Thyroid gland (tissue), 4 donors: ENCODE measurements at regions not wholly inside any gene's neighbourhood (a gene's known extent, or its start where the extent isn't known, plus 50 kb on each side); places are given as distances from the start of the nearest gene placed in this dataset.

Source experiments
- POLR2A ChIP-seq, 2 donors: fragments of 450-650 bp; IDR thresholded peaks; one replicate each; pipeline ENCODE4 v1.6.1; 2017; ENCODE audit warnings: antibody characterized with exemption in 2 of 2, mild to moderate bottlenecking in 2 of 2, moderate library complexity in 1 of 2
- TF ChIP-seq, protein P1 (sequence below), 6 experiments: fragments of 200-600 bp in 3 of 6; fragments of 450-650 bp in 3 of 6; sonication (generic) in 3 of 6; IDR thresholded peaks; one replicate each; pipeline ENCODE4 v1.5.1; 2016 to 2019; ENCODE audit warnings: antibody characterized with exemption in 6 of 6, mild to moderate bottlenecking in 2 of 6, inconsistent platforms in 1 of 6, moderate library complexity in 1 of 6

- TF ChIP-seq, protein P1, sequence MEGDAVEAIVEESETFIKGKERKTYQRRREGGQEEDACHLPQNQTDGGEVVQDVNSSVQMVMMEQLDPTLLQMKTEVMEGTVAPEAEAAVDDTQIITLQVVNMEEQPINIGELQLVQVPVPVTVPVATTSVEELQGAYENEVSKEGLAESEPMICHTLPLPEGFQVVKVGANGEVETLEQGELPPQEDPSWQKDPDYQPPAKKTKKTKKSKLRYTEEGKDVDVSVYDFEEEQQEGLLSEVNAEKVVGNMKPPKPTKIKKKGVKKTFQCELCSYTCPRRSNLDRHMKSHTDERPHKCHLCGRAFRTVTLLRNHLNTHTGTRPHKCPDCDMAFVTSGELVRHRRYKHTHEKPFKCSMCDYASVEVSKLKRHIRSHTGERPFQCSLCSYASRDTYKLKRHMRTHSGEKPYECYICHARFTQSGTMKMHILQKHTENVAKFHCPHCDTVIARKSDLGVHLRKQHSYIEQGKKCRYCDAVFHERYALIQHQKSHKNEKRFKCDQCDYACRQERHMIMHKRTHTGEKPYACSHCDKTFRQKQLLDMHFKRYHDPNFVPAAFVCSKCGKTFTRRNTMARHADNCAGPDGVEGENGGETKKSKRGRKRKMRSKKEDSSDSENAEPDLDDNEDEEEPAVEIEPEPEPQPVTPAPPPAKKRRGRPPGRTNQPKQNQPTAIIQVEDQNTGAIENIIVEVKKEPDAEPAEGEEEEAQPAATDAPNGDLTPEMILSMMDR (IDR thresholded peaks at IDR 0.05) = no peak
- TF ChIP-seq POLR2A (IDR thresholded peaks at IDR 0.05) = no peak
These were observed 113.5 kb downstream of the KLF6 start for GRCh38 chr10:3671386-3671955.
